ENCODE measurements at regions not wholly inside any gene's neighbourhood (a gene's known extent, or its start where the extent isn't known, plus 50 kb on each side); places are given as distances from the start of the nearest gene placed in this dataset.
"Not testable (repeated sequence)": the region's sequence is repeated elsewhere in the genome, so short reads cannot be mapped to it uniquely, and the experiment has no call there.

DNA sequence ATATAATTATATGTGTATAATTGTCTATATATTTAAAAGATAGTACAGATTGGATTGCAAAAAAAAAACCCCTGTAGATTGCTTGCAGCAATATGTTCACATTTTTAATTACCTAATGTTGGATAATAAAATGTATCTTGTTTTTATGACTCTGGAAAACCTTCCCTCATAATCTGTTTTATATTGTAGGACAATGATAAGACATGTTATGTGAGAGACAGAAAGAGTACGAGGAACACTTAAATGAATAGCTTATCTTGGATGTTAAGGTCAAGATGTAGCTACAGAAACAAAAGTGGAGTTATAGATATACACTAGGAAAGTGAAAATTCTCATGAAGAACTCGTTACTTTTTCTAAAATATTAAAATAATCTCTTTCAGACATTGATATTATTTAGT lies 691.6 kb upstream of the IMPG1 start:
- Mint-ChIP-seq H3K4me3 (no peak overlapping the region), H3K9me3 (peaks cover 0 to 36% (median 14%) of the 10 kb centered on the region in 6 donors), H3K4me1 (no peaks in the 10 kb centered on the region), H3K27me3 (ENCODE audit: low read depth in 3 of 3) (no peaks in the 10 kb centered on the region), H3K36me3 (no peaks in the 10 kb centered on the region), H3K27ac (no peak overlapping the region)
- DNase-seq = no peak

DNA sequence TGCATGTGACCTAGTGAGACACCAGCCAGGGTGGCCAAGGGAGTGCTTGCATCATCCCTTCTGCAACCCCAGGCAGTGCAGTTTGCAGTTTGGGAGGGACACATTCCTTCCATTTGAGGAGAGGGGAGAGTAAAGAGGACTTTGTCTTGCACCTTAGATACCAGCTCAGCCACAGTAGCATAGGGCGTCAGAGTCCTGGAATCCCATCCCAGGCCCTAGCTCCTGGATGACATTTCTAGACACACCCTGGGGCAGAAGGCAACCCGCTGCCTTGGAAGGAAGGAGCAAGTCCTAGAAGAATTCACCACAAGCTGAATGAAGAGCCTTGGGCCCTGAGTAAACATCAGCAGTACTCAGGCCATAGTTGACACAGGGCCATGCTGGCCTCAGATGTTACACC lies 680.4 kb upstream of the IMPG1 start:
- Mint-ChIP-seq H3K27ac (no peak overlapping the region), H3K4me3 (no peak overlapping the region), H3K9me3 (peaks cover 9 to 49% (median 34%) of the 10 kb centered on the region in 6 donors), H3K36me3 (no peaks in the 10 kb centered on the region), H3K27me3 (ENCODE audit: low read depth in 3 of 3) (peaks cover 0 to 3% (median 0%) of the 10 kb centered on the region in 3 donors), H3K4me1 (no peaks in the 10 kb centered on the region)
- DNase-seq = no peak

DNA sequence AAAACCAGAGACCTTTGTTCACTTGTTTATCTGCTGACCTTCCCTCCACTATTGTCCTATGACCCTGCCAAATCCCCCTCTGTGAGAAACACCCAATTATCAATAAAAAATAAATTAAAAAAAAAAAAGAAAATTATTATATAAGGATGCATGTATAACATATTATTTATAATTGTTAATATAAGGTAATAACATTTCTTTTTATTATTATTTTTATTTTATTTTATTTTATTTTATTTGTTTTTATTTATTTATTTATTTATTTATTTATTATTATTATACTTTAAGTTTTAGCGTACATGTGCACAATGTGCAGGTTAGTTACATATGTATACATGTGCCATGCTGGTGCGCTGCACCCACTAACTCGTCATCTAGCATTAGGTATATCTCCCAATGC lies 672.9 kb upstream of the IMPG1 start:
- not testable (repeated sequence) for H3K27ac Mint-ChIP-seq; DNase-seq; H3K4me1 Mint-ChIP-seq; H3K27me3 Mint-ChIP-seq (ENCODE audit: low read depth in 3 of 3); H3K4me3 Mint-ChIP-seq; H3K36me3 Mint-ChIP-seq
- H3K9me3 Mint-ChIP-seq = peaks cover 4 to 38% (median 6%) of the 10 kb centered on the region in 6 donors

DNA sequence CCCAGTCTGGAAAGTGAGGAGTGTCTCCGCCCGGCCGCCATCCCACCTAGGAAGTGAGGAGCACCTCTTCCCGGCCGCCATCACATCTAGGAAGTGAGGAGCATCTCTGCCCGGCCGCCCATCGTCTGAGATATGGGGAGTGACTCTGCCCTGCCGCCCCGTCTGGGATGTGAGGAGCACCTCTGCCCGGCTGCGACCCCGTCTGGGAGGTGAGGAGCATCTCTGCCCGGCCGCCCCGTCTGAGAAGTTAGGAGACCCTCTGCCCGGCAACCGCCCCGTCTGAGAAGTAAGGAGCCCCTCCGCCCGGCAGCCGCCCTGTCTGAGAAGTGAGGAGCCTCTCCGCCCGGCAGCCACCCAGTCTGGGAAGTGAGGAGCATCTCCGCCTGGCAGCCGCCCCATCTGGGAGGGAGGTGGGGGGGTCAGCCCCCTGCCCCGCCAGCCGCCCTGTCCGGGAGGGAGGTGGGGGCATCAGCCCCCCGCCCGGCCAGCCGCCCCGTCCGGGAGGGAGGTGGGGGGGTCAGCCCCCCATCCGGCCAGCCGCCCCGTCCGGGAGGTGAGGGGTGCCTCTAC lies 671.8 kb upstream of the IMPG1 start:
- not testable (repeated sequence) for H3K4me3 Mint-ChIP-seq; H3K27ac Mint-ChIP-seq; H3K27me3 Mint-ChIP-seq (ENCODE audit: low read depth in 3 of 3); H3K4me1 Mint-ChIP-seq; H3K36me3 Mint-ChIP-seq; DNase-seq
- peaks cover 0 to 34% (median 6%) of the 10 kb centered on the region in 6 donors for H3K9me3 Mint-ChIP-seq

DNA sequence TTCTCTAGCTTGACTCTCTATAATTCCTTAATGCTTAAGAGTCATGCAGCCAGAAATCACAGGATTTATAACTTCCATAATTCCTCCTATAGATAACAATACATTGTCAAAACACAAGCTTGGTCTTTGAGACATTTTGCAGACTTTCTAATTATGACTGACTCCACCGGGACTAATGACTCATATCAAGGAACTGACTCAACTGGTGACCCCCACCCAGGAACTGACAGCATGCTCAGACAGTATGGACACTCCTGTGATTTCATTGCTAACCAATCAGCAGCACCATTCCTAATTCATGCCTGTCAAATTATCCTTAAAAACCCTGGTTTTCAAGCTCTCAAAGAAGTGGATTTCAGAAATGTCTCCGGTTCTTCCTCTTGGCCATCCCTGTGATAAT lies 670.5 kb upstream of the IMPG1 start:
- Mint-ChIP-seq H3K27ac (no peak overlapping the region), H3K27me3 (ENCODE audit: low read depth in 3 of 3) (peaks cover 0 to 1% (median 0%) of the 10 kb centered on the region in 3 donors), H3K9me3 (peaks cover 0 to 32% (median 4%) of the 10 kb centered on the region in 6 donors), H3K4me3 (no peak overlapping the region), H3K4me1 (no peaks in the 10 kb centered on the region), H3K36me3 (no peaks in the 10 kb centered on the region)
- no peak for DNase-seq

DNA sequence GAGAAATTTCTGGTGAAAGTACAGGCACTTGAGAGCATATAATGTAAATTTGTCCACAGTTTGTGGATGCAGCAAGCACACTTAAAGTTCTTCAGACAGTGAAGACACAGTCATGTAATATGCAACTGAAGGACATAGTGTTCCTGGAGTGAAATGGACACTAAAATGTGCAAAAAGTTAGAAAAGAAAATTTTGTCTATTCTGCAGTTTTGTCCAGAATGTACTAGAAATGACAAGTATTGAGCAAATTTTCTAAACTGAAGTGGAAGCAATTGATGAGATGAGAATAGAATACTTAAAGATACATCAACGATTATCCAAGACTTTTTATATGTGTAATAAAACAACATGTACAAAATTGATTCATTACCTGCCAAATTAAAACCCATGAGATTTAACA lies 647.0 kb upstream of the IMPG1 start:
- Mint-ChIP-seq H3K36me3 (no peaks in the 10 kb centered on the region), H3K9me3 (peaks cover 14 to 30% (median 25%) of the 10 kb centered on the region in 6 donors), H3K27ac (no peak overlapping the region), H3K4me1 (no peaks in the 10 kb centered on the region), H3K4me3 (no peak overlapping the region), H3K27me3 (ENCODE audit: low read depth in 3 of 3) (peaks cover 0 to 5% (median 3%) of the 10 kb centered on the region in 3 donors)
- no peak for DNase-seq

DNA sequence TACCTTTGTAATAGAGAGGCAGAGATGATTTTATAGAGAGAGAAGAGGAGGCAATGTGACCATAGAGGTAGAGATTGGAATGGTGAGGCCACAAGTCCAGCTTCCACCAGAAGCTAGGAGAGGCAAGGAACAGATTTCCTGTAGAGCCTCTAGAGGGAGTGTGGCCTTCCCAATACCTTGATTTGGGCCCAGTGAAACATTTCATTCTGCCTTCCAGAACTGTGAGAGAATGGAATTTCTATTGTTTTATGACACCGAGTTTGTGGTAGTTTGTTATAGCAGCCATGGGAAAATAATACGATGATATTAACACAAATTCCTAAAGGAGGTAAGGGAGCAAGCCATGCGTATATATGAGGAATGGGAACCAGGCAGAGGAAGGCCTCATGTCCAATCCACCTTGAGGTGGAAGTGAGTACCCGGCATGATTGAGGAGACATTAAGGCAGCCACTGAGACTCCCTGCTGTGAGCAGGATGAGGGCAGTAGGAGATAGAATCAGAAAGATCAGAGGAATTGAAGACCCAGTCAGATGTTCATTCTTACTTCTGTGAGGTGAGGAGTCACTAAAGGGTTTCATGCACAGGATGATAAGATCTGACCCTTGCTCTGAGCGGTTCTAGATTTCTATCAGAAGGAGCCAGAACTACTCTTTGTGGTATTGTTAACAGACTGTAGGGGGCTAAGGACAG lies 636.3 kb upstream of the IMPG1 start:
- DNase-seq = no peak
- Mint-ChIP-seq H3K27me3 (ENCODE audit: low read depth in 3 of 3) (no peaks in the 10 kb centered on the region), H3K4me3 (no peak overlapping the region), H3K4me1 (no peaks in the 10 kb centered on the region), H3K9me3 (peaks cover 7 to 20% (median 8%) of the 10 kb centered on the region in 6 donors), H3K36me3 (no peaks in the 10 kb centered on the region), H3K27ac (no peak overlapping the region)

DNA sequence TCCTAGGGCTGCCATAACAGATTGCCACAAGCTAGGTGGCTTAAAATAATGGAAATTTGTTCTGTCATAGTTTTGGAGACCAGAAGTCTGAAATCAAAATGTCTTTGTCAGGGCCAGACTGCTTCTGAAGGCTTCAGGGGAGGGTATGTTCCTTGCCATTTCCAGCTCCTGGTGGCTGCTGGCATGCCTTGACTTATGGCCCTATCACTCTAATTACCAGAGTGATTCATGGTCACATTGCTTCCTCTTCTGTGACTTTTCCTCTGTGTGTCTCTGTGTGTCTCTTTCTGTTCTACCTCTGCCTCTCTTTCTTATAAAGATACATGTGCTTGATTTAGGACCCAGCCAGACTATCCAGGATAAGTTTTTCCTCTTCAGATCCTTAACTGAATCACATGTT lies 635.2 kb upstream of the IMPG1 start:
- H3K36me3 Mint-ChIP-seq = no peaks in the 10 kb centered on the region

DNA sequence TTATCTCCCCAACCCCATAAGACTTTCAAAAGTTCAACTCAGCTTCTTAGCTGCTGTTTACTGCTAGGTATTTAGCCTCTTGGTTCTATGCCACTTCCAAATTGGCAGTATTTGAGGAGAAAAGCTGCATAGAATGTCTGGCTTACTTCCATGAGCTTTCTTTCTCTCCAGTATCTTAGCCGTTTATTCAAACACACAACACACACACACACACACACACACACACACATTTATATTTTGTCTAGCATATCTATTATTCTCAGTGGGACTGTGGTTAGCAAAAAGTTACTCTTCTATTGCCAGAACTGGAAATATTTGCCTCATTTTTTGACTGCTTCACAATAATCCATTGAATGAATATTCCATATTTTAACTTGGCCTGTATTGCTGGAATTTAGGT lies 634.2 kb upstream of the IMPG1 start:
- Mint-ChIP-seq H3K4me3 (no peak overlapping the region), H3K27ac (no peak overlapping the region), H3K4me1 (no peaks in the 10 kb centered on the region), H3K36me3 (no peaks in the 10 kb centered on the region), H3K9me3 (peaks cover 7 to 19% (median 15%) of the 10 kb centered on the region in 6 donors), H3K27me3 (ENCODE audit: low read depth in 3 of 3) (no peaks in the 10 kb centered on the region)
- DNase-seq = no peak

More for the DNA sequence above, 635.2 kb upstream of the IMPG1 start:
- DNase-seq = no peak
- H3K9me3 Mint-ChIP-seq = peaks cover 8 to 20% (median 9%) of the 10 kb centered on the region in 6 donors
- H3K27ac Mint-ChIP-seq = no peak overlapping the region
- no peak overlapping the region for H3K4me3 Mint-ChIP-seq
- no peaks in the 10 kb centered on the region for H3K27me3 Mint-ChIP-seq (ENCODE audit: low read depth in 3 of 3)
- H3K4me1 Mint-ChIP-seq = no peaks in the 10 kb centered on the region

DNA sequence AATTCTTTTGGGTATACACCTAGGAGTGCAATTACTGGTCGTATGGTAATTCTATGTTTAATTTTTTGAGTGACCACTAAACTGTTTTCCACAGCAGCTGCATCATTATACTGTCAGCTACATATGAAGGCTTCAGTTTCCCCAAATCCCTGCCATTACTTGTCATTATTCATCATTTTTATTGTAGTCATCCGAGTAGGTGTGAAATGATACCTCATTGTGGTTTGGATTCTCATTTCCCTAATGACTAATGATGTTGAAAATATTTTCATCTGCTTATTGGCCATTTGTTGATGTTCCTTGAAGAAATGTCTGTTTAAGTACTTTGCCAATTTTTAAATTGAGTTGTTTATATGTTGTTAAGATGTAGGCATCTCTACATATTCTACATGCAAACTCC lies 633.6 kb upstream of the IMPG1 start:
- H3K4me1 Mint-ChIP-seq = no peaks in the 10 kb centered on the region
- peaks cover 7 to 25% (median 14%) of the 10 kb centered on the region in 6 donors for H3K9me3 Mint-ChIP-seq
- no peak overlapping the region for H3K4me3 Mint-ChIP-seq
- no peaks in the 10 kb centered on the region for H3K36me3 Mint-ChIP-seq
- H3K27me3 Mint-ChIP-seq (ENCODE audit: low read depth in 3 of 3) = no peaks in the 10 kb centered on the region
- no peak overlapping the region for H3K27ac Mint-ChIP-seq
- no peak for DNase-seq

DNA sequence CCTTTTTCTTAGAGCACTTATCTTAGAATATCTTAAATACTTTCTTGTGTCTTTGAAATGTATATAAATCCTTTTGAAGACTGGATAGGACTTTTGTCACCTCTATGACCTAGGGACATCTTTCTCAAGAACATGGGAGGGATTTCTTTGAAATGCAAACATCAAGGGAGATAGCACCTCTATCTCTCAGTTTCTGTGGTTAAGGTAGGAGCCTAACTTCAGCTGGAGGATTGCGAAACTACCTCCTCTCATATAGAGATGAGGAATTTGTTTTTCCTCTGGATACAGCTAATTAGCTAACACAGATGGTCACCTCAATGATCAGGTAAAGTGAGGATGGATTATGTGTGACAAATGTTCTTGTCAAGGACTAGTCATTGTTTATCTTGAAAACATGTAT lies 631.3 kb upstream of the IMPG1 start:
- H3K9me3 Mint-ChIP-seq = peaks cover 7 to 32% (median 16%) of the 10 kb centered on the region in 6 donors
- no peaks in the 10 kb centered on the region for H3K27me3 Mint-ChIP-seq (ENCODE audit: low read depth in 3 of 3)
- no peak overlapping the region for H3K27ac Mint-ChIP-seq

DNA sequence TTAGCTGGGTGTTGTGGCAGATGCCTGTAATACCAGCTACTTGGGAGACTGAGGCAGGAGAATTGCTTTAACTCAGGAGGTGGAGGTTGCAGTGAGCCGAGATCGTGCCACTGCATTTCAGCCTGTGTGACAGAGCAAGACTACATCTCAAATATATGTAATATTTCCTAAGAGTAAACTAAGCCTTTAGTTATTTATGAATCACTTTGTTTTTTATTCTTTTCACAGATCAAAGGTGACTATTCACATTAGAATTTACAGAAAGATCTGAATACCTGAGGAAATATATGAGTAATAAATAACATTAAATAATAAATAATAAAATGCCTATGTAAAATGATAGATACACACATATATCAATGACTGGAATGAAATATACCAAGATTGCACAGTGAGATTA lies 630.8 kb upstream of the IMPG1 start:
- Mint-ChIP-seq H3K4me1 (no peaks in the 10 kb centered on the region), H3K9me3 (peaks cover 7 to 32% (median 16%) of the 10 kb centered on the region in 6 donors), H3K27me3 (ENCODE audit: low read depth in 3 of 3) (no peaks in the 10 kb centered on the region), H3K27ac (no peak overlapping the region), H3K36me3 (no peaks in the 10 kb centered on the region), H3K4me3 (no peak overlapping the region)
- no peak for DNase-seq

More for the DNA sequence above, 631.3 kb upstream of the IMPG1 start:
- H3K4me3 Mint-ChIP-seq = no peak overlapping the region
- no peaks in the 10 kb centered on the region for H3K36me3 Mint-ChIP-seq
- DNase-seq = no peak
- H3K4me1 Mint-ChIP-seq = no peaks in the 10 kb centered on the region

DNA sequence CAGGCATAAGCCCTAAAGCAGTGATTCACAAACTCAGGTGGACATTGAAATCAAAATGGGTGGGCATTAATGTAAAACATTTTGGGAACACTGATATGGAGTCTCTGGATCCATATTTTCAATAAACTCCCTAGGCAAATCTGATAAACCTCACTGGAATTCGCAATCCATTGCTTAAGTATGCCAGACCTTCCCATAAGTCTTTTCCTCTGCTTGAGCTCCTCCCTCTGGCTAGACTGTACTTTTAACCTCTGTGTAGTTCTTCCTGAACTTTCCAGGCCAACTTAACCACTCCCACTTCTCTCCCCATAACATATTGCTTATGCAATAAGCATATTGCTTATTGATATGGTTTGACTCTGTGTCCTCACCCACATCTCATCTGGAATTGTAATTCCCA lies 629.7 kb upstream of the IMPG1 start:
- Mint-ChIP-seq H3K4me3 (no peak overlapping the region), H3K27me3 (ENCODE audit: low read depth in 3 of 3) (no peaks in the 10 kb centered on the region), H3K4me1 (no peaks in the 10 kb centered on the region), H3K36me3 (no peaks in the 10 kb centered on the region), H3K9me3 (peaks cover 7 to 32% (median 13%) of the 10 kb centered on the region in 6 donors), H3K27ac (no peak overlapping the region)
- no peak for DNase-seq

DNA sequence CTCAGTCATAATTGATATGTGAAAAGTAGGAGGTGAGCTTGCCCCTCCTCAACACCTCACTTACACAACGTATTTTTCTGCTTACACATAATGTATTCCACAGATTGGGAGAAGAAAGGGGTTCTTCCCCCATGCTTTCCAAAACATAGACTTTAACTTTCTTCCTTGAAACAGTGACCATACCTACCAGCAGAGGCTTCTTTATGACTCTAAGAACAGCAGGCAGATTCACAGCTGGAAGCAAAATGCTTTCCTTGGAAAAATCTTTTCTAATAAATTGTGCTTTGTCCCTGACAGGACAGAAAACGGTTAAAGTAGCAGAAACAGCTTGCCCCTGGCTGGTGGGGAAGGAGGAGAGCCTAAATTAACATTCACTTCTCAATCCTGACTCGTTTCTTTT lies 629.1 kb upstream of the IMPG1 start:
- Mint-ChIP-seq H3K27ac (no peak overlapping the region), H3K9me3 (peaks cover 7 to 35% (median 13%) of the 10 kb centered on the region in 6 donors), H3K4me1 (no peaks in the 10 kb centered on the region), H3K27me3 (ENCODE audit: low read depth in 3 of 3) (no peaks in the 10 kb centered on the region), H3K4me3 (no peak overlapping the region), H3K36me3 (no peaks in the 10 kb centered on the region)
- DNase-seq = no peak

DNA sequence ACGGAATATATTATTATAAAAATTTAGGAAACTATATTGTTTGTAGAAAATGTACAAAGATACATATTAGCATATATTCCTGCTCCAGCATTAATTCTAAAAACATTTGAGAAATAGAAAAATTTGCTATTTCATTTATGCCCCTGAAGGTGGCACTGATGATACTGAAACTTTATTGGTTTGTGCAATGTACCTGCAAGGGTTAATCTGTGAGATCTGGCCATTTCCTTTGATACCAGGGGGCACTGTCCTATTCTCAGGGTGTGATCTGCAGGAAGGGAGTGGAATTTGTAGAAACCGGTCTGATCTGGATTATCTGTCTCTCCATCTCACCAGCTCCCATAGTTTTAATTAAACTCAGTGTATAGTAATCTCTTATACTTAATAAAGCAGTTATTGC lies 625.1 kb upstream of the IMPG1 start:
- H3K9me3 Mint-ChIP-seq = peaks cover 4 to 28% (median 12%) of the 10 kb centered on the region in 6 donors
- DNase-seq = no peak
- no peaks in the 10 kb centered on the region for H3K27me3 Mint-ChIP-seq (ENCODE audit: low read depth in 3 of 3)
- H3K4me1 Mint-ChIP-seq = no peaks in the 10 kb centered on the region
- H3K4me3 Mint-ChIP-seq = no peak overlapping the region
- no peaks in the 10 kb centered on the region for H3K36me3 Mint-ChIP-seq
- no peak overlapping the region for H3K27ac Mint-ChIP-seq
